CD4-positive, alpha-beta T cell (primary cell): ENCODE measurements at regions not wholly inside any gene's neighbourhood (a gene's known extent, or its start where the extent isn't known, plus 50 kb on each side); places are given as distances from the start of the nearest gene placed in this dataset.

Experiments used
- ATAC-seq: fragments of 200-7000 bp; cut with Tn5 transposase; one replicate; pipeline ENCODE4 v1.10.0; 2022; ENCODE audit warnings: mild to moderate bottlenecking; ENCODE audit not compliant: poor library complexity
- CTCF ChIA-PET: fragments of 350-600 bp; sonication (Branson Sonifier 250); formaldehyde crosslinking; loops from one replicate; lab custom pipeline; 2021; ENCODE audit warnings: antibody characterized with exemption, inconsistent platforms; lab: Charles Lee
- POLR2A ChIA-PET: fragments of 350-600 bp; sonication (Branson Sonifier 250); formaldehyde crosslinking; loops from one replicate; lab custom pipeline; 2021; ENCODE audit warnings: antibody characterized with exemption, inconsistent platforms; lab: Charles Lee
- DNase-seq, 14 experiments: peaks; one replicate each; pipeline ENCODE4 v3.0.0-alpha.2; 2013 to 2020; ENCODE audit warnings: mixed read lengths in 2 of 14
- H3K27ac ChIP-seq, 2 donors: one replicate each; pipeline versions ENCODE4 v1.5.1 to v1.7.0; 2013; ENCODE audit warnings: low read length in 2 of 2, low read depth in 1 of 2, mild to moderate bottlenecking in 1 of 2
- H3K27me3 ChIP-seq, 2 experiments: 1 replicate in 1 of 2; 2 replicates in 1 of 2; pipeline versions ENCODE4 v1.6.1 to v1.7.0; 2013; ENCODE audit warnings: low read length in 2 of 2, control low read depth in 1 of 2, mild to moderate bottlenecking in 1 of 2, moderate library complexity in 1 of 2; ENCODE audit not compliant: insufficient read depth in 2 of 2, control insufficient read depth in 1 of 2
- H3K36me3 ChIP-seq: one replicate; pipeline ENCODE4 v1.6.1; 2013; ENCODE audit warnings: low read length, control low read depth; ENCODE audit not compliant: insufficient read depth
- H3K4me1 ChIP-seq: one replicate; pipeline ENCODE4 v1.6.1; 2013; ENCODE audit warnings: low read length, control low read depth; ENCODE audit not compliant: insufficient read depth
- H3K4me3 ChIP-seq: one replicate; pipeline ENCODE4 v1.5.1; 2013; ENCODE audit warnings: mild to moderate bottlenecking, low read length, moderate library complexity
- H3K9me3 ChIP-seq, 2 experiments: 1 replicate in 1 of 2; 2 replicates in 1 of 2; pipeline versions ENCODE4 v1.6.1 to v1.7.0; 2013; ENCODE audit warnings: low read length in 2 of 2, mild to moderate bottlenecking in 2 of 2, control low read depth in 1 of 2, moderate library complexity in 1 of 2; ENCODE audit not compliant: control insufficient read depth in 1 of 2, insufficient read depth in 1 of 2
- H3K27ac Mint-ChIP-seq: one replicate; pipeline ENCODE4 v1.8.0; 2020; ENCODE audit warnings: mixed read lengths
- H3K27me3 Mint-ChIP-seq: one replicate; pipeline ENCODE4 v1.8.0; 2021; ENCODE audit warnings: mixed read lengths
- H3K36me3 Mint-ChIP-seq: one replicate; pipeline ENCODE4 v1.8.0; 2021; ENCODE audit warnings: low read depth, mixed read lengths
- H3K4me1 Mint-ChIP-seq: one replicate; pipeline ENCODE4 v1.8.0; 2021; ENCODE audit warnings: low read depth, mixed read lengths
- H3K4me3 Mint-ChIP-seq: one replicate; pipeline ENCODE4 v1.8.0; 2020; ENCODE audit warnings: mild to moderate bottlenecking, mixed read lengths
- H3K9me3 Mint-ChIP-seq: one replicate; pipeline ENCODE4 v1.8.0; 2020; ENCODE audit warnings: mixed read lengths
- CTCF ChIP-seq: fragments of 200-600 bp; IDR thresholded peaks from one replicate; pipeline ENCODE4 v1.8.0; 2022; ENCODE audit warnings: antibody characterized with exemption, mild to moderate bottlenecking
- intact Hi-C, 2 experiments: fragments of 100-400 bp; cut with DNase I in 1 of 2; cut with micrococcal nuclease in 1 of 2; formaldehyde crosslinking; loops; one replicate each; pipeline versions ENCODE4 v1.15.1 to v1.9.0; 2023 to 2025; cut with DNase I, micrococcal nuclease

- H3K9me3 Mint-ChIP-seq: no peaks in the 10 kb centered on the region
- no peak overlapping the region for H3K4me3 ChIP-seq
These were observed 65.5 kb upstream of the BCO1 start for GRCh38 chr16:81172769-81173658.

GRCh38 chr16:81170824-81171223, 67.7 kb upstream of the BCO1 start:
- intact Hi-C loops: no loop called here
- no peaks in the 10 kb centered on the region for H3K36me3 Mint-ChIP-seq
- no peak for TF ChIP-seq CTCF
- Histone ChIP-seq H3K9me3 (no peaks in the 10 kb centered on the region), H3K4me3 (no peak overlapping the region), H3K27ac (no peak overlapping the region), H3K4me1 (no peaks in the 10 kb centered on the region), H3K36me3 (no peaks in the 10 kb centered on the region), H3K27me3 (no peaks in the 10 kb centered on the region)
- H3K27ac Mint-ChIP-seq: no peak overlapping the region
- ChIA-PET CTCF (no interaction called here), POLR2A (no interaction called here)
- H3K4me1 Mint-ChIP-seq: no peaks in the 10 kb centered on the region
- peaks cover 23% of the 10 kb centered on the region for H3K27me3 Mint-ChIP-seq
- DNase-seq (no peak), ATAC-seq (no peak)
- no peaks in the 10 kb centered on the region for H3K9me3 Mint-ChIP-seq
- no peak overlapping the region for H3K4me3 Mint-ChIP-seq

More at GRCh38 chr16:81172769-81173658, 65.5 kb upstream of the BCO1 start:
- no peaks in the 10 kb centered on the region for H3K36me3 ChIP-seq
- H3K27me3 ChIP-seq: peaks cover 0 to 2% of the 10 kb centered on the region in 2 experiments
- DNase-seq (no peak), ATAC-seq (no peak)
- no peak for TF ChIP-seq CTCF
- ChIA-PET POLR2A (no interaction called here), CTCF (no interaction called here)
- Mint-ChIP-seq H3K4me3 (no peak overlapping the region), H3K27ac (no peak overlapping the region), H3K36me3 (no peaks in the 10 kb centered on the region), H3K4me1 (no peaks in the 10 kb centered on the region), H3K27me3 (peaks cover 26% of the 10 kb centered on the region)
- no peaks in the 10 kb centered on the region for H3K4me1 ChIP-seq
- no peaks in the 10 kb centered on the region for H3K9me3 ChIP-seq
- intact Hi-C loops: no loop called here
- no peak overlapping the region for H3K27ac ChIP-seq

GRCh38 chr16:81168406-81168805, 70.1 kb upstream of the BCO1 start:
- TF ChIP-seq CTCF: no peak
- no peaks in the 10 kb centered on the region for H3K27me3 ChIP-seq
- H3K4me3 Mint-ChIP-seq: no peak overlapping the region
- H3K4me3 ChIP-seq: no peak overlapping the region
- H3K27ac Mint-ChIP-seq: no peak overlapping the region
- ChIA-PET CTCF (no interaction called here), POLR2A (no interaction called here)
- ATAC-seq (no peak), DNase-seq (no peak)
- no peaks in the 10 kb centered on the region for H3K4me1 ChIP-seq
- no peaks in the 10 kb centered on the region for H3K4me1 Mint-ChIP-seq
- peaks cover 23% of the 10 kb centered on the region for H3K27me3 Mint-ChIP-seq
- peaks cover 0 to 4% of the 10 kb centered on the region in 2 experiments for H3K9me3 ChIP-seq
- H3K36me3 Mint-ChIP-seq: no peaks in the 10 kb centered on the region
- intact Hi-C loops: no loop called here
- H3K36me3 ChIP-seq: no peaks in the 10 kb centered on the region
- no peak overlapping the region for H3K27ac ChIP-seq
- H3K9me3 Mint-ChIP-seq: no peaks in the 10 kb centered on the region
